HepG2 (cell line): ENCODE measurements at regions not wholly inside any gene's neighbourhood (a gene's known extent, or its start where the extent isn't known, plus 50 kb on each side); places are given as distances from the start of the nearest gene placed in this dataset.

Source experiments
- ATAC-seq: fragments of 200-7000 bp; cut with Tn5 transposase; 3 replicates; pipeline ENCODE4 v1.9.1; 2020; ENCODE audit warnings: mild to moderate bottlenecking, moderate library complexity
- BruUV-seq: library from RNA; stranded (reverse); fragments of 400-500 nt; replicated peaks from 2 replicates; lab custom pipeline; 2021; lab: Mats Ljungman, UMichigan
- CTCF ChIA-PET: fragments of 300-600 bp; formaldehyde crosslinking; extraction: SDS; loops from one replicate; lab custom pipeline; 2021; ENCODE audit warnings: low total read pairs, inconsistent platforms, low intra/inter-chr PET ratio; lab: Yijun Ruan, JAX
- POLR2A ChIA-PET: fragments of 350-600 bp; sonication (Branson Sonifier 250); formaldehyde crosslinking; loops from one replicate; lab custom pipeline; 2020; ENCODE audit warnings: antibody characterized with exemption, inconsistent platforms; lab: Yijun Ruan, JAX
- DNase-seq: peaks from one replicate; pipeline ENCODE4 v3.0.0-alpha.2; 2015; ENCODE audit warnings: low spot score
- FAIRE-seq: peaks from 3 replicates; lab custom pipeline; 2011; peaks lifted over from hg19 to GRCh38; lab: Jason Lieb, UNC
- H2AFZ ChIP-seq: one replicate; pipeline ENCODE4 v1.6.1; 2011; ENCODE audit warnings: low read length, inconsistent platforms
- H3K27ac ChIP-seq: fragments of 300-600 bp; 3 replicates; pipeline ENCODE4 v1.8.0; 2011; ENCODE audit warnings: mixed run types, mild to moderate bottlenecking, mixed read lengths, low read length, inconsistent platforms; ENCODE audit not compliant: insufficient read depth; ENCODE audit errors: extremely low read length
- H3K27me3 ChIP-seq, 2 experiments: fragments of 200-600 bp in 1 of 2; 2 replicates in 1 of 2; 3 replicates in 1 of 2; pipeline versions ENCODE4 v1.6.0 to v1.8.0; 2011; ENCODE audit warnings: low read length in 2 of 2, mild to moderate bottlenecking in 2 of 2, moderate library complexity in 2 of 2, inconsistent platforms in 1 of 2; ENCODE audit not compliant: insufficient read depth in 2 of 2, control insufficient read depth in 1 of 2
- H3K36me3 ChIP-seq, 2 experiments: fragments of 200-600 bp in 1 of 2; replicated peaks in 1 of 2; 2 replicates in 1 of 2; 3 replicates in 1 of 2; pipeline versions ENCODE4 v1.5.1 to v1.8.0; 2011; ENCODE audit warnings: low read length in 2 of 2, inconsistent platforms in 1 of 2; ENCODE audit not compliant: insufficient read depth in 2 of 2, control insufficient read depth in 1 of 2
- H3K4me1 ChIP-seq: 2 replicates; pipeline ENCODE4 v1.5.1; 2012; ENCODE audit warnings: low read length, inconsistent platforms; ENCODE audit not compliant: insufficient read depth
- H3K4me2 ChIP-seq: 2 replicates; pipeline ENCODE4 v1.6.0; 2011; ENCODE audit warnings: low read depth, low read length, inconsistent platforms
- H3K4me3 ChIP-seq, 3 experiments: fragments of 200-600 bp in 1 of 3; sonication (generic), shearing (Covaris generic) in 1 of 3; replicated peaks in 1 of 3; 2 replicates each; pipeline ENCODE4 v1.5.1; 2011 to 2016; ENCODE audit warnings: low read length in 3 of 3, inconsistent platforms in 2 of 3, low read depth in 2 of 3, mild to moderate bottlenecking in 2 of 3, control low read depth in 1 of 3, mixed read lengths in 1 of 3; ENCODE audit not compliant: insufficient read depth in 1 of 3
- H3K79me2 ChIP-seq: one replicate; pipeline ENCODE4 v1.6.1; 2011; ENCODE audit warnings: low read length, inconsistent platforms; ENCODE audit not compliant: insufficient read depth
- H3K9ac ChIP-seq: 2 replicates; pipeline ENCODE4 v1.6.0; 2011; ENCODE audit warnings: mild to moderate bottlenecking, low read depth, low read length, inconsistent platforms; ENCODE audit not compliant: insufficient read depth
- H3K9me3 ChIP-seq: 2 replicates; pipeline ENCODE4 v1.5.1; 2012; ENCODE audit warnings: mild to moderate bottlenecking, low read length
- H4K20me1 ChIP-seq: 2 replicates; pipeline ENCODE4 v1.6.0; 2011; ENCODE audit warnings: inconsistent platforms, mild to moderate bottlenecking, low read length, moderate library complexity; ENCODE audit not compliant: insufficient read depth
- ATM ChIP-seq: fragments of 450-650 bp; IDR thresholded peaks from 2 replicates; pipeline ENCODE4 v1.7.1; 2017; ENCODE audit warnings: mild to moderate bottlenecking, borderline replicate concordance
- E2F2 ChIP-seq: sonication (generic); formaldehyde crosslinking; IDR thresholded peaks from 2 replicates; pipeline ENCODE4 v1.4.0; 2020; ENCODE audit warnings: missing genetic modification reagents, borderline replicate concordance
- GRHL1 ChIP-seq: sonication (generic); formaldehyde crosslinking; conservative IDR thresholded peaks from 2 replicates; pipeline ENCODE4 v1.8.0; 2022; ENCODE audit warnings: missing genetic modification reagents
- NFKBIZ ChIP-seq: IDR thresholded peaks from 2 replicates; pipeline ENCODE4 v1.6.1; 2018; ENCODE audit warnings: missing genetic modification reagents, missing compliant biosample characterization
- RBM22 ChIP-seq: fragments of 200-400 bp; formaldehyde crosslinking; optimal IDR thresholded peaks from 2 replicates; pipeline ENCODE3; 2017; ENCODE audit warnings: mild to moderate bottlenecking, low read length, moderate library complexity
- REST ChIP-seq, 2 experiments: IDR thresholded peaks; 2 replicates each; pipeline ENCODE4 v1.6.1; 2011 to 2012; ENCODE audit warnings: low read length in 2 of 2, borderline replicate concordance in 1 of 2, low read depth in 1 of 2, mild to moderate bottlenecking in 1 of 2, moderate library complexity in 1 of 2
- RFX5 ChIP-seq: IDR thresholded peaks from 2 replicates; pipeline ENCODE4 v1.6.1; 2011; ENCODE audit warnings: low read depth, low read length, improper control_type of control experiment
- SIX1 ChIP-seq: sonication (generic); formaldehyde crosslinking; IDR thresholded peaks from 2 replicates; pipeline ENCODE4 v1.4.0; 2020; ENCODE audit warnings: missing genetic modification reagents, borderline replicate concordance
- YEATS2 ChIP-seq: sonication (generic); formaldehyde crosslinking; IDR thresholded peaks from 2 replicates; pipeline ENCODE4 v1.4.0; 2020; ENCODE audit warnings: missing genetic modification reagents, borderline replicate concordance
- ZFP82 ChIP-seq: sonication (generic); formaldehyde crosslinking; IDR thresholded peaks from 2 replicates; pipeline ENCODE4 v1.5.1; 2020; ENCODE audit warnings: mild to moderate bottlenecking, missing genetic modification reagents, borderline replicate concordance
- ZNF205 ChIP-seq: IDR thresholded peaks from 2 replicates; pipeline ENCODE4 v1.6.1; 2018; ENCODE audit warnings: missing biosample characterization, missing genetic modification reagents
- ZNF260 ChIP-seq: sonication (generic); formaldehyde crosslinking; IDR thresholded peaks from 2 replicates; pipeline ENCODE4 v1.4.0; 2020; ENCODE audit warnings: missing genetic modification reagents, low read depth, mild to moderate bottlenecking, borderline replicate concordance
- ZNF296 ChIP-seq: sonication (generic); formaldehyde crosslinking; conservative IDR thresholded peaks from 2 replicates; pipeline ENCODE4 v1.5.0; 2020; ENCODE audit warnings: mild to moderate bottlenecking, missing genetic modification reagents
- ZNF432 ChIP-seq: sonication (generic); formaldehyde crosslinking; IDR thresholded peaks from 2 replicates; pipeline ENCODE4 v1.5.0; 2020; ENCODE audit warnings: missing genetic modification reagents, mild to moderate bottlenecking, borderline replicate concordance
- ZNF569 ChIP-seq: sonication (generic); formaldehyde crosslinking; IDR thresholded peaks from 2 replicates; pipeline ENCODE4 v1.5.0; 2020; ENCODE audit warnings: mild to moderate bottlenecking, missing genetic modification reagents, moderate library complexity, borderline replicate concordance
- ZNF720 ChIP-seq: sonication (generic); formaldehyde crosslinking; IDR thresholded peaks from 2 replicates; pipeline ENCODE4 v1.4.0; 2020; ENCODE audit warnings: missing genetic modification reagents
- ZSCAN30 ChIP-seq: sonication (generic); formaldehyde crosslinking; IDR thresholded peaks from 2 replicates; pipeline ENCODE4 v1.5.0; 2020; ENCODE audit warnings: mild to moderate bottlenecking, missing genetic modification reagents
- ZSCAN31 ChIP-seq: sonication (generic); formaldehyde crosslinking; IDR thresholded peaks from 2 replicates; pipeline ENCODE4 v1.5.0; 2020; ENCODE audit warnings: low read depth, mild to moderate bottlenecking, missing genetic modification reagents
- WGBS: methylation state at CpG from one replicate; pipeline ENCODE4 v1.1.6; 2017; ENCODE audit warnings: low lambda C conversion rate; 5-methylcytosine and 5-hydroxymethylcytosine counted together
- in situ Hi-C: cut with HindIII; loops from 2 replicates; pipeline ENCODE4 v1.10.0; 2017; ENCODE audit warnings: low pct_unique_long_range_greater_than_20kb; ENCODE audit not compliant: extremely low pct_ligation_motif_present
- intact Hi-C: fragments of 100-400 bp; cut with micrococcal nuclease; formaldehyde crosslinking; loops from one replicate; pipeline ENCODE4 v1.10.0; 2022; ENCODE audit not compliant: unreplicated experiment

- no peak overlapping the region for H3K4me2 ChIP-seq
- no peak for DNase-seq
- intact Hi-C loops: no loop called here
These were observed 157.9 kb downstream of the C3orf38 start for GRCh38 chr3:88307666-88308065.

More at GRCh38 chr3:88307666-88308065, 157.9 kb downstream of the C3orf38 start:
- ChIA-PET POLR2A (no interaction called here), CTCF (no interaction called here)
- TF ChIP-seq ZNF569 (CRISPR knock-in tag): no peak
- no peak for TF ChIP-seq REST (IDR thresholded peaks at IDR 0.05; ENCODE audit: borderline replicate concordance in 1 of 2, low read depth in 1 of 2, low read length in 2 of 2)
- TF ChIP-seq ZNF260 (CRISPR knock-in tag): no peak
- no peak for TF ChIP-seq RBM22
- TF ChIP-seq ZNF205 (CRISPR knock-in tag): no peak
- TF ChIP-seq GRHL1: no peak
- no peak for TF ChIP-seq ATM
- TF ChIP-seq E2F2 (CRISPR knock-in tag): no peak
- no peak for TF ChIP-seq YEATS2 (CRISPR knock-in tag)
- no peak for TF ChIP-seq RFX5
- TF ChIP-seq ZNF720: no peak
- no peak for TF ChIP-seq ZFP82 (CRISPR knock-in tag)
- no peak for TF ChIP-seq ZNF296
- TF ChIP-seq ZSCAN31 (CRISPR knock-in tag): no peak
- TF ChIP-seq SIX1 (CRISPR knock-in tag): no peak
- no peak for TF ChIP-seq ZNF432
- no peak for TF ChIP-seq ZSCAN30
- no peak for TF ChIP-seq NFKBIZ (CRISPR knock-in tag)
- Histone ChIP-seq H3K9ac (no peak overlapping the region), H3K4me1 (no peaks in the 10 kb centered on the region), H3K4me3 (no peak overlapping the region), H3K27ac (no peak overlapping the region), H3K79me2 (no peaks in the 10 kb centered on the region), H4K20me1 (no peaks in the 10 kb centered on the region), H3K36me3 (no peaks in the 10 kb centered on the region), H3K27me3 (no peaks in the 10 kb centered on the region; a peak in 1 of 5 replicates), H3K9me3 (no peaks in the 10 kb centered on the region), H2AFZ (no peak overlapping the region)
- in situ Hi-C loops: no loop called here
- WGBS: 24% methylated on average over 8 of the region's 12 CpGs
- no peak for FAIRE-seq
- no peak for ATAC-seq
- BruUV-seq: no TSS peak
